ENCODE measurements at regions not wholly inside any gene's neighbourhood (a gene's known extent, or its start where the extent isn't known, plus 50 kb on each side); places are given as distances from the start of the nearest gene placed in this dataset.
"Not testable (repeated sequence)": the region's sequence is repeated elsewhere in the genome, so short reads cannot be mapped to it uniquely, and the experiment has no call there.

DNA sequence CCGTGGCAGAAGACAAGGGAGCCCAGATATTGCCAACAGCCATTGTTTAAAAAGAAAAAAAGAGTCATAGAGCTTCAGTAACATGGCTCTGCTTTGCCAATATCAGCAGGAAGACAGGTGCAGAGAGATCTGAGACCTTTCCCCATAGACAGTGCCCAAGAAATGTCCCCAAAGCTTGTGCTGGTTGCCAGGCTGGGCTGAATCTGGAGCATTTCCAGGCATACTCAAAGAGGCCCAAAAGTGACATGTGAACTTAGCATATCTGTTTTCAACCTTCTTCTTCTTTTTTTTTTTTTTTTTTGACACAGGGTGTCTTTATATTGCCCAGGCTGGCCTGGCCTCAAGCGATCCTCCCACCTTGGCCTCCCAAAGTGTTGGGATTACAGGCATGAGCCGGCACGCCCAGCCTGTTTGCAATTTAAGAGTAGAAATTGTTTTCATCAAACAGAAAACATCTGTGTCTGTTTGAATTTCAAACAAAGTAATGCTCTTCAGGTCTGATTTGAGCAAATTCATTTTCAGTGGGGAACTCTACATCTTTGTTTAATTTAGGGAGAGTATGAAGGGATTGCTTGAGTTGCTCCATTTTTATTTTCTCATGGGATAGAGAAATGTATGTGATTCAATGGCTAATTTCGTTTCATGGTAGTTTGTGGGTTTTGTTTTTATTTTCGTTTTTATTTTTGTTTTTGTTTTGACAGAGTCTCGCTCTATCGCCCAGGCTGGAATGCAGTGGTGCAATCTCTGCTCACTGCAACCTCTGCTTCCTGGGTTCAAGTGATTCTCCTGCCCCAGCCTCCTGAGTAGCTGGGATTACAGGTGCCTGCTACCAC lies 56.6 kb upstream of the RBM47 start:
- Histone ChIP-seq H3K36me3 (no peaks in the 10 kb centered on the region), H3K27me3 (no peaks in the 10 kb centered on the region), H3K27ac (no peak overlapping the region), H3K4me3 (replicated peaks in 1 of 3) (no peak overlapping the region), H3K9me3 (no peaks in the 10 kb centered on the region), H3K4me1 (peaks cover 7 to 8% of the 10 kb centered on the region in 2 donors)
- peak; percentile 39 to 53 for DNase-seq
- intact Hi-C loops (cut with DNase I) = no loop called here
- TF ChIP-seq CTCF (IDR thresholded peaks at IDR 0.05) (no peak), POLR2A (IDR thresholded peaks at IDR 0.05) (no peak)
- 86 to 92% methylated on average over 8 of the region's 8 CpGs for WGBS, 2 donors

GRCh38 chr4:40687676-40688389 lies 58.2 kb upstream of the RBM47 start:
- 88 to 91% methylated on average over 3 of the region's 3 CpGs for WGBS, 2 donors
- no peak for TF ChIP-seq POLR2A (IDR thresholded peaks at IDR 0.05)
- TF ChIP-seq CTCF (IDR thresholded peaks at IDR 0.05) = no peak
- Histone ChIP-seq H3K36me3 (no peaks in the 10 kb centered on the region), H3K27ac (no peak overlapping the region), H3K27me3 (no peaks in the 10 kb centered on the region), H3K4me1 (no peaks in the 10 kb centered on the region), H3K9me3 (no peaks in the 10 kb centered on the region), H3K4me3 (replicated peaks in 1 of 3) (no peak overlapping the region)
- intact Hi-C loops (cut with DNase I) = no loop called here
- DNase-seq = no peak

GRCh38 chr4:40688446-40689095 lies 58.9 kb upstream of the RBM47 start:
- no peak overlapping the region for H3K27ac ChIP-seq
- H3K27me3 ChIP-seq = no peaks in the 10 kb centered on the region
- no peaks in the 10 kb centered on the region for H3K4me1 ChIP-seq
- no peaks in the 10 kb centered on the region for H3K36me3 ChIP-seq
- intact Hi-C loops (cut with DNase I) = no loop called here
- DNase-seq = no peak
- H3K9me3 ChIP-seq = no peaks in the 10 kb centered on the region
- 93 to 96% methylated on average over 6 of the region's 6 CpGs for whole genome bisulfite sequencing, 2 donors
- TF ChIP-seq CTCF (IDR thresholded peaks at IDR 0.05) = no peak
- no peak for TF ChIP-seq POLR2A (IDR thresholded peaks at IDR 0.05)
- no peak overlapping the region for H3K4me3 ChIP-seq (replicated peaks in 1 of 3)

- WGBS, 2 donors = 64 to 82% methylated on average over 1 of the region's 1 CpG
- intact Hi-C loops (cut with DNase I) = no loop called here
- no peak for TF ChIP-seq CTCF (IDR thresholded peaks at IDR 0.05)
- TF ChIP-seq POLR2A (IDR thresholded peaks at IDR 0.05) = no peak
- Histone ChIP-seq H3K4me1 (no peaks in the 10 kb centered on the region), H3K27me3 (no peaks in the 10 kb centered on the region), H3K9me3 (no peaks in the 10 kb centered on the region), H3K36me3 (no peaks in the 10 kb centered on the region), H3K27ac (no peak overlapping the region), H3K4me3 (replicated peaks in 1 of 3) (no peak overlapping the region)
- DNase-seq = no peak
Measured at GRCh38 chr4:40693946-40694345, 55.8 kb upstream of the NSUN7 start.

DNA sequence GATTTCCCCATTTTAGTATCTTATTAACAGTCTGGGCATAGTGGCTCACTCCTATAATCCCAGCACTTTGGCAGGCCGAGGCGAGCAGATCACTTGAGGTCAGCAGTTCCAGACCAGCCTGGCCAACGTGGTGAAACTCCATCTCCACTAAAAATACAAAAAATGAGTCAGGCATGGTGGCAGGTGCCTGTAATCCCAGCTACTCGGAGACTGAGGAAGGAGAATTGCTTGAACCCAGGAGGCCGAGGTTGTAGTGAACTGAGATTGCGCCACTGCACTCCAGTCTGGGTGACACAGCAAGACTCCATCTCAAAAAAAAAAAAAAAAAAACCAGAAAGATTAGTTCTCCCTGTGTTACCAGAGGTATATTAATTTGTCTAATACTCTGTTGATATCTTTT lies 52.3 kb upstream of the NSUN7 start:
- H3K9me3 ChIP-seq; H3K27me3 ChIP-seq; intact Hi-C loops (cut with DNase I); DNase-seq; H3K36me3 ChIP-seq; H3K4me3 ChIP-seq (replicated peaks in 1 of 3); H3K27ac ChIP-seq; H3K4me1 ChIP-seq: not testable (repeated sequence)
- 86 to 90% methylated on average over 6 of the region's 6 CpGs for WGBS, 2 donors
